H1 (cell line): ENCODE measurements at regions not wholly inside any gene's neighbourhood (a gene's known extent, or its start where the extent isn't known, plus 50 kb on each side); places are given as distances from the start of the nearest gene placed in this dataset.

ENCODE experiments used
- BACH1 ChIP-seq: IDR thresholded peaks from 2 replicates; pipeline ENCODE4 v1.6.1; 2012; ENCODE audit warnings: low read length, improper control_type of control experiment
- CHD1 ChIP-seq: IDR thresholded peaks from 2 replicates; pipeline ENCODE4 v1.6.1; 2012; ENCODE audit warnings: low read depth, low read length, improper control_type of control experiment
- POLR2AphosphoS5 ChIP-seq: IDR thresholded peaks from 2 replicates; pipeline ENCODE4 v1.6.1; 2011; ENCODE audit warnings: low read depth, low read length
- SIX5 ChIP-seq: IDR thresholded peaks from 2 replicates; pipeline ENCODE4 v1.6.1; 2011; ENCODE audit warnings: mild to moderate bottlenecking, low read depth, low read length
- SP4 ChIP-seq: IDR thresholded peaks from 2 replicates; pipeline ENCODE4 v1.6.1; 2012; ENCODE audit warnings: low read length, inconsistent platforms
- TCF12 ChIP-seq: IDR thresholded peaks from 2 replicates; pipeline ENCODE4 v1.6.1; 2011; ENCODE audit warnings: low read depth, mild to moderate bottlenecking, low read length
- TEAD4 ChIP-seq: IDR thresholded peaks from 2 replicates; pipeline ENCODE4 v1.6.1; 2012; ENCODE audit warnings: low read depth, low read length, inconsistent platforms, mixed read lengths

DNA sequence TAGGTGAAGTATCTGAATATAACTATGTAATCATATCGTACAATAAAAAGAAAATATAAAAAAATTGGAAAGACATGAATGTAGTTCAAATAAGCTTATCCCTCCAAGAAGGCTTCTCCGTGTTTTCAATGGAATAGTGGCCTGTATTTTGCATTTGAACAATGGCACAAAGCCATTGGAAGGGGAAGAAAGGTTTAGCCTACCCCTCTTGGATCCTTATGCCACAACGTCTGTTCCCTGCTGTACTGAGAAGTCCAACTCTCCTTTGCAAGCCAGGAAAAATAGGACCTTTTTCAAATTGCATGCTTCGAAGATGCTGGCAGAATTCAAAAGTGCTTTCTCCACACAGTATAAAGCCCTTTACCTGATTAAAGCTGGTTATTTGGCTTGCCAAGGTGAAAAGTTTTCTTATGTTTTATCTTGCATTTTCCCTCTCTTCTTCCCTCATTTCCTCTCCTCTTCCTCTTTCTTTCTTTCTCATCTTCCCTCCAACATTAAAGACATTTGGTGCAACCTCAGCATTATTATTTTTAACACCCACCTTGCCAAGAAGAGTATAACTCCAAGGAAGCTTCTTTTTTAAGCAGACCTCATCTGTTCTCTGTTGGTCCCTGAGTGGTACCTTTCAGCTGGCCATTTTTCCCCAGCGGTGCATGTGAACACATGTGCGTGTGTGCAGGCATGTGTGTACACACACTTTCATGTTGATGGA lies 968.6 kb upstream of the RBFOX1 start (continued):
- TF ChIP-seq TEAD4 (no peak), CHD1 (no peak), TCF12 (no peak), BACH1 (no peak), SIX5 (no peak), POLR2AphosphoS5 (no peak), SP4 (no peak)
